BLaER1 treated with 17β-estradiol and CSF1 and Interleukin-3, amounts not matched to agents 10 nM and 100 nM (cell line): ENCODE measurements at regions not wholly inside any gene's neighbourhood (a gene's known extent, or its start where the extent isn't known, plus 50 kb on each side); places are given as distances from the start of the nearest gene placed in this dataset.

Source experiments
- H3K27ac ChIP-seq, 11 experiments: shearing (Covaris generic); formaldehyde crosslinking; 2 replicates each; pipeline ENCODE4 v1.8.1; 2022
- H3K27me3 ChIP-seq, 11 experiments: shearing (Covaris generic); formaldehyde crosslinking; 2 replicates each; pipeline ENCODE4 v1.8.1; 2022
- H3K36me3 ChIP-seq, 11 experiments: shearing (Covaris generic); formaldehyde crosslinking; 2 replicates each; pipeline ENCODE4 v1.8.1; 2022
- H3K4me1 ChIP-seq, 10 experiments: shearing (Covaris generic); formaldehyde crosslinking; 2 replicates each; pipeline ENCODE4 v1.8.1; 2022
- H3K4me2 ChIP-seq, 11 experiments: shearing (Covaris generic); formaldehyde crosslinking; 2 replicates each; pipeline ENCODE4 v1.8.1; 2022
- H3K4me3 ChIP-seq, 10 experiments: shearing (Covaris generic); formaldehyde crosslinking; 2 replicates each; pipeline ENCODE4 v1.8.1; 2022
- H3K9ac ChIP-seq, 11 experiments: shearing (Covaris generic); formaldehyde crosslinking; 2 replicates each; pipeline ENCODE4 v1.8.1; 2022
- H3K9me3 ChIP-seq, 11 experiments: shearing (Covaris generic); formaldehyde crosslinking; replicated peaks in 1 of 11; 2 replicates each; pipeline ENCODE4 v1.8.1; 2022
- H4K20me1 ChIP-seq, 11 experiments: shearing (Covaris generic); formaldehyde crosslinking; 2 replicates each; pipeline ENCODE4 v1.8.1; 2022
- Cebpa-rat ChIP-seq, 11 experiments: shearing (Covaris generic); IDR thresholded peaks; 2 replicates each; pipeline ENCODE4 v1.8.1; 2022

- H3K4me3 ChIP-seq = no peak overlapping the region
- no peak for TF ChIP-seq Cebpa-rat (IDR thresholded peaks at IDR 0.05)
- no peak overlapping the region for H3K27ac ChIP-seq
These were observed 403.3 kb upstream of the NETO1 start for GRCh38 chr18:73270920-73271634.

GRCh38 chr18:73264562-73264921, 396.8 kb upstream of the NETO1 start:
- Histone ChIP-seq H3K27me3 (no peaks in the 10 kb centered on the region), H3K9ac (no peak overlapping the region), H3K9me3 (no peaks in the 10 kb centered on the region), H3K4me3 (no peak overlapping the region), H3K4me1 (no peaks in the 10 kb centered on the region), H4K20me1 (no peaks in the 10 kb centered on the region; a peak in 1 of 22 replicates), H3K4me2 (no peak overlapping the region), H3K36me3 (no peaks in the 10 kb centered on the region), H3K27ac (no peak overlapping the region)
- no peak for TF ChIP-seq Cebpa-rat (IDR thresholded peaks at IDR 0.05)

More at GRCh38 chr18:73270920-73271634, 403.3 kb upstream of the NETO1 start:
- Histone ChIP-seq H3K4me1 (no peaks in the 10 kb centered on the region), H3K9me3 (no peaks in the 10 kb centered on the region), H3K27me3 (no peaks in the 10 kb centered on the region), H4K20me1 (no peaks in the 10 kb centered on the region; a peak in 1 of 22 replicates), H3K36me3 (no peaks in the 10 kb centered on the region), H3K9ac (no peak overlapping the region), H3K4me2 (no peak overlapping the region)

- Histone ChIP-seq H3K4me3 (no peak overlapping the region), H3K4me1 (no peaks in the 10 kb centered on the region), H3K9me3 (no peaks in the 10 kb centered on the region), H3K4me2 (no peak overlapping the region), H3K27me3 (no peaks in the 10 kb centered on the region), H3K27ac (no peak overlapping the region), H3K9ac (no peak overlapping the region), H3K36me3 (no peaks in the 10 kb centered on the region), H4K20me1 (no peaks in the 10 kb centered on the region)
- TF ChIP-seq Cebpa-rat (IDR thresholded peaks at IDR 0.05) = no peak
These were observed 394.1 kb upstream of the NETO1 start for GRCh38 chr18:73261923-73262322.

GRCh38 chr18:73261243-73261642, 393.5 kb upstream of the NETO1 start:
- no peaks in the 10 kb centered on the region for H3K9me3 ChIP-seq
- no peak overlapping the region for H3K4me2 ChIP-seq
- no peak overlapping the region for H3K4me3 ChIP-seq
- no peak overlapping the region for H3K9ac ChIP-seq
- H3K27ac ChIP-seq = no peak overlapping the region
- H3K36me3 ChIP-seq = no peaks in the 10 kb centered on the region
- no peak for TF ChIP-seq Cebpa-rat (IDR thresholded peaks at IDR 0.05)
- H4K20me1 ChIP-seq = no peaks in the 10 kb centered on the region
- H3K27me3 ChIP-seq = no peaks in the 10 kb centered on the region
- H3K4me1 ChIP-seq = no peaks in the 10 kb centered on the region

- Histone ChIP-seq H4K20me1 (no peaks in the 10 kb centered on the region), H3K9me3 (no peaks in the 10 kb centered on the region), H3K36me3 (no peaks in the 10 kb centered on the region), H3K4me1 (no peaks in the 10 kb centered on the region), H3K4me3 (no peak overlapping the region), H3K27me3 (no peaks in the 10 kb centered on the region), H3K9ac (no peak overlapping the region), H3K4me2 (no peak overlapping the region), H3K27ac (no peak overlapping the region)
- TF ChIP-seq Cebpa-rat (IDR thresholded peaks at IDR 0.05) = no peak
These were observed 390.7 kb upstream of the NETO1 start for GRCh38 chr18:73258375-73259087.

GRCh38 chr18:73254564-73254963, 386.8 kb upstream of the NETO1 start:
- no peak for TF ChIP-seq Cebpa-rat (IDR thresholded peaks at IDR 0.05)
- H3K4me3 ChIP-seq = no peak overlapping the region
- H3K36me3 ChIP-seq = no peaks in the 10 kb centered on the region
- H3K9me3 ChIP-seq = no peaks in the 10 kb centered on the region
- H3K9ac ChIP-seq = no peak overlapping the region
- H3K4me1 ChIP-seq = no peaks in the 10 kb centered on the region
- H3K4me2 ChIP-seq = no peak overlapping the region
- H3K27ac ChIP-seq = no peak overlapping the region
- no peaks in the 10 kb centered on the region for H3K27me3 ChIP-seq
- H4K20me1 ChIP-seq = no peaks in the 10 kb centered on the region

- Histone ChIP-seq H4K20me1 (no peaks in the 10 kb centered on the region), H3K4me1 (peaks cover 0 to 8% (median 5%) of the 10 kb centered on the region in 10 experiments; a peak in 10 of 20 replicates), H3K4me3 (no peak overlapping the region), H3K27me3 (no peaks in the 10 kb centered on the region), H3K9ac (no peak overlapping the region), H3K27ac (no peak overlapping the region), H3K36me3 (no peaks in the 10 kb centered on the region), H3K4me2 (no peak overlapping the region), H3K9me3 (no peaks in the 10 kb centered on the region)
- TF ChIP-seq Cebpa-rat (IDR thresholded peaks at IDR 0.05) = no peak
These were observed 381.2 kb upstream of the NETO1 start for GRCh38 chr18:73249030-73249429.

GRCh38 chr18:73246763-73247162, 379.0 kb upstream of the NETO1 start:
- no peak for TF ChIP-seq Cebpa-rat (IDR thresholded peaks at IDR 0.05)
- Histone ChIP-seq H3K9me3 (no peaks in the 10 kb centered on the region; a peak in 1 of 22 replicates), H3K36me3 (no peaks in the 10 kb centered on the region), H3K4me2 (no peak overlapping the region), H3K27ac (no peak overlapping the region), H3K27me3 (no peaks in the 10 kb centered on the region), H4K20me1 (no peaks in the 10 kb centered on the region), H3K9ac (no peak overlapping the region), H3K4me3 (no peak overlapping the region), H3K4me1 (peaks cover 0 to 8% (median 5%) of the 10 kb centered on the region in 10 experiments; a peak in 10 of 20 replicates)

- H3K27me3 ChIP-seq = no peaks in the 10 kb centered on the region
- peak overlapping the region in 6 of 11 experiments; percentile 0 to 44 (median 29); a peak in 9 of 22 replicates for H3K4me2 ChIP-seq
- no peaks in the 10 kb centered on the region for H4K20me1 ChIP-seq
- H3K9me3 ChIP-seq = no peaks in the 10 kb centered on the region; a peak in 1 of 22 replicates
- H3K4me1 ChIP-seq = peaks cover 0 to 8% (median 5%) of the 10 kb centered on the region in 10 experiments; a peak in 10 of 20 replicates
- no peak overlapping the region for H3K9ac ChIP-seq
- H3K27ac ChIP-seq = no peak overlapping the region
- no peak overlapping the region for H3K4me3 ChIP-seq
- TF ChIP-seq Cebpa-rat (IDR thresholded peaks at IDR 0.05) = no peak
- H3K36me3 ChIP-seq = no peaks in the 10 kb centered on the region
These were observed 377.6 kb upstream of the NETO1 start for GRCh38 chr18:73245345-73245744.

- H3K27ac ChIP-seq = no peak overlapping the region
These were observed 376.6 kb upstream of the NETO1 start for GRCh38 chr18:73244401-73244800.

More at GRCh38 chr18:73244401-73244800, 376.6 kb upstream of the NETO1 start:
- Histone ChIP-seq H3K4me2 (no peak overlapping the region), H3K36me3 (no peaks in the 10 kb centered on the region), H3K27me3 (no peaks in the 10 kb centered on the region), H4K20me1 (no peaks in the 10 kb centered on the region), H3K9ac (no peak overlapping the region), H3K4me1 (peaks cover 0 to 8% (median 5%) of the 10 kb centered on the region in 10 experiments; a peak in 10 of 20 replicates), H3K4me3 (no peak overlapping the region), H3K9me3 (no peaks in the 10 kb centered on the region; a peak in 1 of 22 replicates)
- TF ChIP-seq Cebpa-rat (IDR thresholded peaks at IDR 0.05) = no peak
